Epithelial cell of prostate (primary cell): ENCODE measurements at regions not wholly inside any gene's neighbourhood (a gene's known extent, or its start where the extent isn't known, plus 50 kb on each side); places are given as distances from the start of the nearest gene placed in this dataset.
A peak's percentile ranks its signal among the peaks of the same experiment; 100 is the strongest.

Experiments
- DNase-seq: peaks from one replicate; pipeline ENCODE4 v3.0.0-alpha.2; 2011; ENCODE audit warnings: low read depth, low spot score
- H3K27ac ChIP-seq: fragments of 450-650 bp; 2 replicates; pipeline ENCODE4 v1.5.1; 2017; ENCODE audit warnings: mild to moderate bottlenecking

DNA sequence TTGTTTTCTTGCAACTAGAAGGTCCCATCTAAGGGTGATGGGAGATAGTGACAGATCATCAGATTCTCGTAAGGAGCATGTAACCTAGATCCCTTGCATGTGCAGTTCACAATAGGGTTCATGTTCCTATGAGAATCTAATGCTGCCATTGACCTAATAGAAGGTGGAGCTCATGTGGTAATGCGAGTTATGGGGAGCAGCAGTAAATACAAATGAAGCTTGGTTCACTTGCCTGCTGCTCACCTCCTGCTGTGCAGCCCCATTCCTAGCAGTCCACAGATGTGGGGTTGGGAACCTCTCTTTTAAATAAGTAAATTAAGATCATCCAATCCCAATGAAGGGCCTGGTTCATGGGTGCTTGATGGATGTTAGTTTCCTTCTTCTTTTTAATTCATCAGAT, 148.7 kb upstream of the ATP1B1 start:
- H3K27ac ChIP-seq = no peak overlapping the region
- no peak for DNase-seq

DNA sequence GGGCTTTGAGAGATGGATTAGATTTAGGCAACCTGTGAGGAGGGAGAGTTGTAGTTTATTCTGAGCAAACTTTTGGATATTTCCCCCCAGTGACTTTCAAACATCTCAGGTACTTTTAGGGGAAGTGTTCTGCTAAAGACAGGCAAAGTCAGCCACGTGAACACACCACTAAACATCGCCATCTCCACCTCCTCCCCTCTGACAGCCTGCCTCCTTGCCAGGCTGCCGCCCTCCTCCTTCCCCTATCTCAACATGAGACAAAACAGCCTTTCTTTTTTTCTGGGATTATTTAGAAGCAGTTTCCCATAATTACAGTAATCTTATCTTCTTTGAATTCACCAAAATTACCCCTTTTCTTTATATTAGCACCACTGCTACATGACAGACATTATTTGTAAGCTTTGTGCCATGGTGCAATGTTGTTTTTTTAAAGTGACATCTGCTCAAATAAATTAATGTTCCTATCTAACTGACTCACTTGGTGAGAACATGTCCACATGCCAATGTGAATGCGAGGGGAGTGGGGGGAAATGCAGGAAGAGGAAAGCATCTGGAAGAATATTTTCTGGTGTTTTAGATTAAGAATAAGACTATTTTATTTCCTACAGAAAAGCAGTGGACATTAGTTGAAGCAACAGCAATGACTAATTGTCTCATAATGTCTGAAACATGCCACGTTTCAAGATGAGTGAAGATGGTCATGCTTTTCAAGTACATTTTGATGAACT, 147.8 kb upstream of the ATP1B1 start:
- H3K27ac ChIP-seq = no peak overlapping the region
- no peak for DNase-seq

DNA sequence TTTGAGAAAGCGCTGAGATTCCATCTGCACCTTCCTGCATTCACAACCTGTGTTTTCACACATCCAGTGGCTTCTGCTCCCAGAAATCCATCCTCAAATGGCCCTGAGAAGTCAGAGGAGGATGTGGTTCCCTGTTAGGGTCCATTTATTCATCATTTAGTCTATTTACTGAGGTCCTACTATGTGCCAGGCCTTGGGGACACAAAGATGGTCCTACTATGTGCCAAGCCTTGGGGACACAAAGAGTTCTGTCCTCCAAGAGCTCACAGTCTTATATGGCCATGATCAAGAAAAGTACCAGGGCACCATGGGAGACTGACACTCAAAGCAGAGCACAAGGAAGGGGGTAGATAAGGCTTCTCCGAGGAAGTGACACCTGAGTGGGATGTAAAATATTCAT, 147.1 kb upstream of the ATP1B1 start:
- DNase-seq = no peak
- H3K27ac ChIP-seq = no peak overlapping the region

DNA sequence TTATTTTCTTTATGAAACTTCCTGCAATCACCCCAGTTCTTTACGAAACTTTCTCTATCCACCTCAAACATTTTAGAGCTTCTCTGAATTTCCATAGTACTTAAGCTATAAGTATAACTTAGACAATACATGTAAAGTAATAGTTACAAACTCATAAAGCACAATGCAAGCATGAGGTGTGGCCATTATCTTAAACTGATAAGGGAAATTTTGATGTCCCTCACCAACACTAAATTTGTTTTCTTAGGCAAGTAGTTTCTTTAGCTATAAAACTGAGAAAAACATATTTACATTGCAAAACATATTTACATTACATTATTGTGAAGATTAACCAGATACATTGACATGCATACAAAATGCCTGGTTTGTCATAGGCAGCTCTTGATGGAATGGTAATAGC, 146.4 kb upstream of the ATP1B1 start:
- DNase-seq = no peak
- no peak overlapping the region for H3K27ac ChIP-seq

DNA sequence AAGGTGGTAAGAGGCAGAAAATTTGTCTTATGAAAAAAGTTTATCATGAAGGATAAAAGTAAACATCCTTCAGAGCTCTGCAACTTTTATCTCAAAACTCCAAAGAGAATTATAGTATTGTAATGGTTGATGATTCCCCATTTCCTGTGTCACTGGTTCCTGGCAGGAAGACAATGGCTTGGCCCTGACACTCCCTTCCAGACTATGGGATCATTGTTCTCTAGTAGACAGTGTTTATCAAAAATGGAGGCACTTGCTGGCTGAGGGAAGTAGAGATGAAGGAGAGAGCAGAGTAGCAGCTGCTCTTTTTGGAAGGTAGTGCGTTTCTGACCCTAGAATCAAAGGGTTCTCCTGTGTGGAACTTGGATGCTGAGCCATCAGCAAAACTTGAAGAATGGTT, 145.9 kb upstream of the ATP1B1 start:
- DNase-seq = no peak
- H3K27ac ChIP-seq = no peak overlapping the region

GRCh38 chr1:168963601-168964000, 142.9 kb upstream of the ATP1B1 start:
- no peak overlapping the region for H3K27ac ChIP-seq
- no peak for DNase-seq

GRCh38 chr1:168964478-168964877, 142.0 kb upstream of the ATP1B1 start:
- DNase-seq = no peak
- H3K27ac ChIP-seq = no peak overlapping the region

DNA sequence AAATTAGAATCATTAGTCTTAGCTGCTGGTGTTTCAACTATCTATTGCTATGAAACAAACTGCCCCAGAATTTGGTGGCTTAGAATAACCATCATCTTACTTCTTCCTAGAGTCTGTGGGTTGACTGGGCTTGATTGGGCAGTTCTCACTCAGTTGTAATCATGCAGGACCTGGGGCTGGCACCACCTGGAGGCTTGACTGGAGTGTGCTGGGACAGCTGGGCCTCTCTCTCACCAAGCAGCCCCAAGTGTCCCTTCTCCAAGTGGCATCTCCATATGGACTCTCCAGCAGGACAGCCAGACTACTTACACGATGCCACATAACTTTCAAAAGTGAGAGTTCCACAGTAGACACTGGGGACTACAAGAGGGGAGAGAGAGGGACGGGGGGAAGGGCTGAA, 140.3 kb upstream of the ATP1B1 start:
- DNase-seq = no peak
- no peak overlapping the region for H3K27ac ChIP-seq

DNA sequence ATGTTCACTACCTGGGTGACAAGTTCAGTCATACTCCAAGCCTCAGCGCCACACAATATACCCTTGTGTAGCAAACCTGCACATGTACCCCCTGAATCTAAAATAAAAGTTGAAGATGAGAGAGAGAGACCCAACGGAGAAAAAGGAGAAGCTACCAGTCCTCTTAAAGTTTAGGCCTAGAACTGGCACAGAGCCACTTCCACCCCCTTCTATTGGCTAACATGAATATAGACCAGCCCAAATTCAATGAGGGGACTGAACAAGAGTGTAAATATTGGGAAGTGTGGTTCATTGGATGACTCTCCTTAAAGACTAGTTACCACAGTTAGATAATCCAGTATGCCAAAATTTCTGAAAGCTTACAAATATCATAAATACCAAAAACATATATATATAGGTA, 139.9 kb upstream of the ATP1B1 start:
- no peak overlapping the region for H3K27ac ChIP-seq
- DNase-seq = no peak

DNA sequence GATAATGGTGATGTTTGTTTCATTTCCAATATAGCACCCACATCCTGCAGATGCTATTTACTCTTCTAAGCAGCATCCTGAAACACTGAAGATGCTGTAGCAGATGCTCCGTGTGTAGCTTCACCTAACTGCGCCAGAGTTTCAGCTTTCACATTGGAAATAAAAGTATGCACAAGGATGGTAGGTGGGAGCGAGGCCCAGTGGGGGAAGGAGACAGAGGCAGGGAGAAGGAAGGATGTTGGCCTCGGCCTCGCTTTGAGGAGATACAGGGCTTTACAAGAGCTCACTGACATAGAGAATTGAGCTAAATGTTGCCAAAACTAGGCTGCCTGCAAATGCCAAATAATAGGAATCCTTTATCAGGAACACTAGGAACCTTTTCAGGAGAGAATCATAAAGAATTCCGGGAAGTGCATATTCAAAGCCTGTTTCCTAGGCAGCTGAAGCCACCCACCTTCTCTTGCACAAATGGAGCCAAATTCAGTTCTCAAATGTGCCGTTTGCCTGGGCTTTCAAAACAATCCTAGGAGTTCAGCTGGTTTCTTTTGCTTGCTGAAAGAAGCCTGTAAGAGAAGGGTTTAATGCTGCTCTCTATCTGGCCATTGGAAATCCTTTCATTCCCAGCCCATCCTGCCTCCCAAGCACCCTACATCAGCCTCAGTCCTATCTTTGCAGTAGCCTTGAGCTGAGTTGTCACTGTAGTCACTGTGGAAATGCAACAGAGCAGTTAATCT, 135.4 kb upstream of the ATP1B1 start:
- no peak for DNase-seq
- H3K27ac ChIP-seq = no peak overlapping the region

DNA sequence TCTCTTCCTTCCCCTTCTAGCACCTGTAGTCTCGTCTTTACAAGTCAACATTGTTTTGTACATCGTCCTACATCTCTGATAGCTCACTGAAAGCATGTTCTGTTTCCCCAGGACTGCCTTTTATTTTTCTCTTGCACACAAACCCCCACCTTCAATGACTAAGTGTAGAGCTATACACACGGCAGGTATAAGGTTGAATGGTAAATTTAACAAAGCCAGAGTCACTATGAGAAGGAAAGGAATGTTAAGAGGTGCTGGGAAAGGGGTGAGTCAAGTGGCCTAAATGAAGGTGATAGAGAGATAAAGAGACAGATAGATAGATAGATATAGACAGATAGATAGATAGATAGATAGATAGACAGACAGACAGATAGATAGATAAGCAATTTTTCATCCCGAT, 134.3 kb upstream of the ATP1B1 start:
- no peak for DNase-seq
- no peak overlapping the region for H3K27ac ChIP-seq

GRCh38 chr1:168972887-168973286, 133.6 kb upstream of the ATP1B1 start:
- no peak for DNase-seq

DNA sequence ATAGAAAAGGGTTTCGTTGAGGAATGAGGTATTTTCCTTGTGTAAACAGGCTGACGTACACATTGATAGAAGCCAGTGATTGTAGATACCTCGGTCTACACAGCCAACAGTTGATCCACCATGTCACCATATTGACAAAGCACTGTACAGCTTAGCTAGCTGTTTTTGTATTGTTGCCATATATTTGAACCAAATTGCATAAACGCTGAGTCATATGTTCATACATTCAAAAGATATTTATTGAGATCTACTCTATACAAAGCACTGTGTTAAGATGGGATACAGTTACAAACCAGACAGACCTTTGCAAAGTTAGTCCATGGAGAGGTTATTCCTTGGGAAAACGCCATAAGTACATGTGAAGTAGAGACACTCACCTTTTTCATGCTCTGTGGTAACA, 132.4 kb upstream of the ATP1B1 start:
- no peak overlapping the region for H3K27ac ChIP-seq
- no peak for DNase-seq

More at GRCh38 chr1:168972887-168973286, 133.6 kb upstream of the ATP1B1 start:
- H3K27ac ChIP-seq = no peak overlapping the region

DNA sequence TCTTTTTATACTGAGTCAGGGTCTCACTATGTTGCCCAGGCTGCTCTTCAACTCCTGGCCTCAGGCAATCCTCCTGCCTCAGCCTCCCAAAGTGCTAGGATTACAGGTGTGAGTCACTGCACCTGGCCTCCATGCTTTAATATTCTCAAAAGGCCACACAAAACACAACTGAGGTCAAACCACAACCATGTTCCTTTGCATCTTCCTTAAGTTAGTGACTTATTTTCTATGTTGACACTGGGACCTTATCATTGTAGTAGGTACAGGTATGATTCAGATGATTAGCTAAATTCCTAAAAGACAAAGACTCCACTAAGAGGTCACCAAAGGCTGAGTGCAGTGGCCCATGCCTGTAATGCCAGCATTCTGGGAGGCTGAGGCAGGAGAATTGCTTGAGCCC, 131.9 kb upstream of the ATP1B1 start:
- peak; percentile 16 for DNase-seq

GRCh38 chr1:168976267-168976666, 130.2 kb upstream of the ATP1B1 start:
- DNase-seq = no peak

More for the DNA sequence above, 131.9 kb upstream of the ATP1B1 start:
- H3K27ac ChIP-seq = no peak overlapping the region

GRCh38 chr1:168977618-168978017, 128.9 kb upstream of the ATP1B1 start:
- no peak for DNase-seq
- H3K27ac ChIP-seq = no peak overlapping the region

More at GRCh38 chr1:168976267-168976666, 130.2 kb upstream of the ATP1B1 start:
- H3K27ac ChIP-seq = no peak overlapping the region

- DNase-seq = no peak
These were observed 127.2 kb upstream of the ATP1B1 start for GRCh38 chr1:168979276-168979675.

DNA sequence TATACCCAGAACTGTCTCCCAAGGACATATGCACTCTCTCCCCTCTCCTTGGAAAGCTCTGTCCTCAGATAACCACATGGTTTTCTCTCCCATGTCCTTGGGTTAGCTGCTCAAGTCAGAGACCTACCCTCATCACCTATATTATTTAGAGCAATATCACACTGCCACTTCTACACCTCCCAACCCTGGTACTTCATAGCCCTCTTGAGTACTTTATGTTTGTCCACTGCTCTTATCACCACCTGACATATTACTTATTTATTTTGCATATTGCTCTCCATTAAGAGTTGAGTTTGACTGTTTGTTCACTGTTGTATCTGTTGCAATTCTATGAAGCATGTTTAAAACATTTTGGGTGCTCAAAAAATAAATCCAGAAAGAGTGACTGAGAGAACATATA, 126.3 kb upstream of the ATP1B1 start:
- H3K27ac ChIP-seq = no peak overlapping the region
- DNase-seq = no peak

More at GRCh38 chr1:168979276-168979675, 127.2 kb upstream of the ATP1B1 start:
- H3K27ac ChIP-seq = no peak overlapping the region

GRCh38 chr1:168980656-168981055, 125.8 kb upstream of the ATP1B1 start:
- no peak for DNase-seq

GRCh38 chr1:168982778-168983177, 123.7 kb upstream of the ATP1B1 start:
- H3K27ac ChIP-seq = no peak overlapping the region
- no peak for DNase-seq

More at GRCh38 chr1:168980656-168981055, 125.8 kb upstream of the ATP1B1 start:
- no peak overlapping the region for H3K27ac ChIP-seq

DNA sequence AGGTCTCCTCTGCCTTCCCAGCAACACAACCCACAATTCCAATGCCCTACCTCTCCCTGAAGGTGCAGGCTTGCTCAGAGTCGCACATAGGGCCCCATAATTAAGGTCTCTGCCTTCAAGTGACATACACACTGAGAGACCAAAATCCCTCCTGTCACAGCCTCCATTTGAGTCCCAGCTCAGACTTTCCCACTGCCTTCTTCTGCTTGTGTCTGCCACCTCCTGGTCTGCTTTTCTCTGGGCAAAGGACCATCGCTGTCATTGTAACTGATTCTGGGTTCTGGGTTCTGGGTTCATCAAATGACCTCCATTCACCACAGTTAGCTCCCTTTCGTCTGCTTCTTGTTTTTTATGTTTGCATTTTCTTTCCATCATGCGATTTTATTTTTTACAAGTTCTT, 119.2 kb upstream of the ATP1B1 start:
- no peak for DNase-seq
- no peak overlapping the region for H3K27ac ChIP-seq

DNA sequence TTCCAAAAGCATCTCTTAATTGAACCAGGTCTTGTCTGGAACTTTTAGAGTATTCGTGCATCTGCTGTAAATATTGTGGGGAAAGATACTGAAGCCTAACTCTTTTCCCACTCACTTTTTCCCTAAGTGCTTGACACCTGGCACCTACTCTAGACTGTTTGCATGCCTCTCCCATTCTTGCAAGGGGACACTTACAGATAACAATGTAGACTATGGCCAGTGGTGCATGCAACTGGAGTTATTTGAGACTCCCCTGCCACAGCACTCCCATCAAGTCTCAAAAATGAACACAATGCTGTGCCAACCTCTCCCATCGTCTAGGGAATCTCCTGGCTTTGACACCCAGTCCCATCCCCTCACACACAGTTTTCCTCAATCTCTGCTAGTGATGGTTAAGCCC, 118.6 kb upstream of the ATP1B1 start:
- no peak overlapping the region for H3K27ac ChIP-seq
- DNase-seq = no peak
